Panc1 (cell line): ENCODE measurements at regions not wholly inside any gene's neighbourhood (a gene's known extent, or its start where the extent isn't known, plus 50 kb on each side); places are given as distances from the start of the nearest gene placed in this dataset.

Experiments used
- CTCF ChIP-seq: fragments of 450-650 bp; IDR thresholded peaks from 2 replicates; pipeline ENCODE4 v1.5.1; 2017; ENCODE audit warnings: mild to moderate bottlenecking
- POLR2AphosphoS5 ChIP-seq: IDR thresholded peaks from 2 replicates; pipeline ENCODE4 v1.6.1; 2012; ENCODE audit warnings: mild to moderate bottlenecking, low read depth, low read length, moderate library complexity
- SIN3A ChIP-seq: IDR thresholded peaks from 2 replicates; pipeline ENCODE4 v1.6.1; 2012; ENCODE audit warnings: low read depth, mild to moderate bottlenecking, low read length, moderate library complexity, borderline replicate concordance; ENCODE audit not compliant: insufficient read depth
- TCF7L2 ChIP-seq: IDR thresholded peaks from 2 replicates; pipeline ENCODE4 v1.6.1; 2011; ENCODE audit warnings: mild to moderate bottlenecking, low read depth, low read length, inconsistent platforms
- TF ChIP-seq, protein P1 (sequence below), 2 experiments: IDR thresholded peaks; 2 replicates each; pipeline ENCODE4 v1.6.1; 2011 to 2012; ENCODE audit warnings: low read depth in 2 of 2, control low read depth in 1 of 2, low read length in 1 of 2, mild to moderate bottlenecking in 1 of 2, moderate library complexity in 1 of 2; ENCODE audit not compliant: insufficient read depth in 1 of 2

- no peak for TF ChIP-seq CTCF
- TF ChIP-seq POLR2AphosphoS5, result no peak
- TF ChIP-seq, protein P1, sequence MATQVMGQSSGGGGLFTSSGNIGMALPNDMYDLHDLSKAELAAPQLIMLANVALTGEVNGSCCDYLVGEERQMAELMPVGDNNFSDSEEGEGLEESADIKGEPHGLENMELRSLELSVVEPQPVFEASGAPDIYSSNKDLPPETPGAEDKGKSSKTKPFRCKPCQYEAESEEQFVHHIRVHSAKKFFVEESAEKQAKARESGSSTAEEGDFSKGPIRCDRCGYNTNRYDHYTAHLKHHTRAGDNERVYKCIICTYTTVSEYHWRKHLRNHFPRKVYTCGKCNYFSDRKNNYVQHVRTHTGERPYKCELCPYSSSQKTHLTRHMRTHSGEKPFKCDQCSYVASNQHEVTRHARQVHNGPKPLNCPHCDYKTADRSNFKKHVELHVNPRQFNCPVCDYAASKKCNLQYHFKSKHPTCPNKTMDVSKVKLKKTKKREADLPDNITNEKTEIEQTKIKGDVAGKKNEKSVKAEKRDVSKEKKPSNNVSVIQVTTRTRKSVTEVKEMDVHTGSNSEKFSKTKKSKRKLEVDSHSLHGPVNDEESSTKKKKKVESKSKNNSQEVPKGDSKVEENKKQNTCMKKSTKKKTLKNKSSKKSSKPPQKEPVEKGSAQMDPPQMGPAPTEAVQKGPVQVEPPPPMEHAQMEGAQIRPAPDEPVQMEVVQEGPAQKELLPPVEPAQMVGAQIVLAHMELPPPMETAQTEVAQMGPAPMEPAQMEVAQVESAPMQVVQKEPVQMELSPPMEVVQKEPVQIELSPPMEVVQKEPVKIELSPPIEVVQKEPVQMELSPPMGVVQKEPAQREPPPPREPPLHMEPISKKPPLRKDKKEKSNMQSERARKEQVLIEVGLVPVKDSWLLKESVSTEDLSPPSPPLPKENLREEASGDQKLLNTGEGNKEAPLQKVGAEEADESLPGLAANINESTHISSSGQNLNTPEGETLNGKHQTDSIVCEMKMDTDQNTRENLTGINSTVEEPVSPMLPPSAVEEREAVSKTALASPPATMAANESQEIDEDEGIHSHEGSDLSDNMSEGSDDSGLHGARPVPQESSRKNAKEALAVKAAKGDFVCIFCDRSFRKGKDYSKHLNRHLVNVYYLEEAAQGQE (IDR thresholded peaks at IDR 0.05; ENCODE audit: insufficient read depth in 1 of 2, low read depth in 2 of 2, low read length in 1 of 2), result no peak
- TF ChIP-seq SIN3A, result no peak
- no peak for TF ChIP-seq TCF7L2
Observed at GRCh38 chr6:170068496-170068895, 222.4 kb downstream of the DLL1 start.
